H1 (cell line): ENCODE measurements at regions not wholly inside any gene's neighbourhood (a gene's known extent, or its start where the extent isn't known, plus 50 kb on each side); places are given as distances from the start of the nearest gene placed in this dataset.

Experiments
- CTCF ChIA-PET: fragments of 300-600 bp; sonication (Branson Sonifier 250); formaldehyde crosslinking; loops from one replicate; lab custom pipeline; 2021; ENCODE audit not compliant: partially characterized antibody; lab: Charles Lee
- POLR2A ChIA-PET: fragments of 300-600 bp; sonication (Branson Sonifier 250); formaldehyde crosslinking; loops from one replicate; lab custom pipeline; 2021; ENCODE audit warnings: inconsistent platforms; ENCODE audit not compliant: partially characterized antibody; lab: Charles Lee
- DNase-seq, 2 experiments: peaks; one replicate each; pipeline versions ENCODE4 v3.0.0 to v3.0.0-alpha.2; 2010 to 2022; ENCODE audit warnings: low spot score in 2 of 2, low read depth in 1 of 2, mixed read lengths in 1 of 2
- FAIRE-seq: peaks from 2 replicates; lab custom pipeline; 2011; peaks lifted over from hg19 to GRCh38; lab: Jason Lieb, UNC
- H2AFZ ChIP-seq: 2 replicates; pipeline ENCODE4 v1.8.1; 2012; ENCODE audit warnings: low read length, inconsistent platforms
- H2AK5ac ChIP-seq: 2 replicates; pipeline ENCODE4 v1.6.1; 2013; ENCODE audit warnings: low read depth, low read length
- H2BK120ac ChIP-seq: replicated peaks from 2 replicates; pipeline ENCODE3; 2013; ENCODE audit warnings: low read depth, low read length, inconsistent platforms
- H2BK12ac ChIP-seq: 2 replicates; pipeline ENCODE4 v1.6.1; 2013; ENCODE audit warnings: low read depth, low read length
- H2BK15ac ChIP-seq: 2 replicates; pipeline ENCODE4 v1.6.1; 2013; ENCODE audit warnings: low read length
- H2BK20ac ChIP-seq: 2 replicates; pipeline ENCODE4 v1.6.1; 2013; ENCODE audit warnings: low read length
- H2BK5ac ChIP-seq: 2 replicates; pipeline ENCODE4 v1.6.1; 2013; ENCODE audit warnings: low read depth, low read length
- H3K14ac ChIP-seq: 2 replicates; pipeline ENCODE4 v1.6.1; 2013; ENCODE audit warnings: inconsistent platforms; ENCODE audit not compliant: insufficient read length
- H3K18ac ChIP-seq: 2 replicates; pipeline ENCODE4 v1.6.1; 2013; ENCODE audit warnings: low read length; ENCODE audit errors: extremely low read depth
- H3K23ac ChIP-seq: 2 replicates; pipeline ENCODE4 v1.6.1; 2013; ENCODE audit warnings: inconsistent platforms; ENCODE audit not compliant: insufficient read length
- H3K23me2 ChIP-seq: 2 replicates; pipeline ENCODE4 v1.6.1; 2013; ENCODE audit warnings: low read depth, low read length
- H3K27ac ChIP-seq: 2 replicates; pipeline ENCODE4 v1.6.1; 2011; ENCODE audit warnings: low read depth, low read length, inconsistent platforms
- H3K27me3 ChIP-seq, 4 experiments: replicated peaks in 1 of 4; 1 replicate in 1 of 4; 2 replicates in 3 of 4; pipeline versions ENCODE4 v1.6.1 to v1.8.1; 2011 to 2013; ENCODE audit warnings: low read length in 3 of 4, mild to moderate bottlenecking in 3 of 4, inconsistent platforms in 2 of 4, mixed read lengths in 2 of 4, moderate library complexity in 1 of 4; ENCODE audit not compliant: control insufficient read depth in 3 of 4, insufficient read depth in 3 of 4; ENCODE audit errors: extremely low read depth in 1 of 4
- H3K36me3 ChIP-seq, 4 experiments: 2 replicates each; pipeline versions ENCODE4 v1.6.1 to v1.8.1; 2011 to 2013; ENCODE audit warnings: mild to moderate bottlenecking in 4 of 4, low read length in 3 of 4, moderate library complexity in 2 of 4, control low read depth in 1 of 4, inconsistent platforms in 1 of 4; ENCODE audit not compliant: insufficient read depth in 4 of 4, control insufficient read depth in 2 of 4
- H3K4ac ChIP-seq: replicated peaks from 2 replicates; pipeline ENCODE3; 2013; ENCODE audit warnings: low read length, low read depth, mixed read lengths, inconsistent platforms; ENCODE audit not compliant: insufficient read length
- H3K4me1 ChIP-seq, 4 experiments: replicated peaks in 1 of 4; 1 replicate in 1 of 4; 2 replicates in 3 of 4; pipeline versions ENCODE4 v1.6.1 to v1.8.1; 2011 to 2013; ENCODE audit warnings: low read length in 3 of 4, inconsistent platforms in 2 of 4, mixed read lengths in 1 of 4; ENCODE audit not compliant: insufficient read depth in 4 of 4, control insufficient read depth in 3 of 4
- H3K4me2 ChIP-seq, 2 experiments: 2 replicates each; pipeline versions ENCODE4 v1.6.1 to v1.8.1; 2011 to 2013; ENCODE audit warnings: low read depth in 2 of 2, low read length in 2 of 2, control low read depth in 1 of 2, inconsistent platforms in 1 of 2, mild to moderate bottlenecking in 1 of 2; ENCODE audit not compliant: insufficient read depth in 1 of 2
- H3K4me3 ChIP-seq, 4 experiments: fragments of 200-600, 300-600 bp in 1 of 4; sonication (generic), shearing (Covaris generic), sonication (Bioruptor Twin) in 1 of 4; 2 replicates each; pipeline versions ENCODE4 v1.5.1 to v1.8.1; 2011 to 2016; ENCODE audit warnings: low read length in 4 of 4, low read depth in 3 of 4, control low read depth in 2 of 4, inconsistent platforms in 2 of 4, mild to moderate bottlenecking in 2 of 4, mixed read lengths in 1 of 4, moderate library complexity in 1 of 4; ENCODE audit not compliant: insufficient read depth in 2 of 4; ENCODE audit errors: extremely low read depth in 1 of 4
- H3K56ac ChIP-seq: replicated peaks from 2 replicates; pipeline ENCODE3; 2013; ENCODE audit warnings: low read depth, mild to moderate bottlenecking, mixed read lengths, low read length, inconsistent platforms; ENCODE audit not compliant: insufficient read length
- H3K79me1 ChIP-seq: 2 replicates; pipeline ENCODE4 v1.6.1; 2013; ENCODE audit warnings: low read depth, low read length, control low read depth
- H3K79me2 ChIP-seq, 2 experiments: 2 replicates each; pipeline versions ENCODE4 v1.6.1 to v1.8.1; 2012 to 2013; ENCODE audit warnings: low read length in 2 of 2, mild to moderate bottlenecking in 2 of 2, inconsistent platforms in 1 of 2; ENCODE audit not compliant: insufficient read depth in 2 of 2, control insufficient read depth in 1 of 2
- H3K9ac ChIP-seq, 4 experiments: replicated peaks in 1 of 4; 1 replicate in 1 of 4; 2 replicates in 3 of 4; pipeline versions ENCODE4 v1.6.1 to v1.8.1; 2011 to 2013; ENCODE audit warnings: low read depth in 3 of 4, low read length in 3 of 4, control low read depth in 2 of 4, mild to moderate bottlenecking in 2 of 4, moderate library complexity in 2 of 4, inconsistent platforms in 1 of 4; ENCODE audit errors: extremely low read depth in 1 of 4
- H3K9me3 ChIP-seq, 2 experiments: 2 replicates each; pipeline versions ENCODE4 v1.6.1 to v1.8.1; 2012 to 2013; ENCODE audit warnings: mild to moderate bottlenecking in 2 of 2, moderate library complexity in 2 of 2, control low read depth in 1 of 2, inconsistent platforms in 1 of 2, low read depth in 1 of 2, low read length in 1 of 2, mixed read lengths in 1 of 2; ENCODE audit not compliant: insufficient read depth in 2 of 2
- H4K20me1 ChIP-seq, 2 experiments: replicated peaks in 1 of 2; 2 replicates each; pipeline versions ENCODE3 to v1.8.1; 2011 to 2013; ENCODE audit warnings: inconsistent platforms in 2 of 2, low read length in 2 of 2, mild to moderate bottlenecking in 1 of 2; ENCODE audit not compliant: insufficient read depth in 2 of 2, control insufficient read depth in 1 of 2
- H4K5ac ChIP-seq: 2 replicates; pipeline ENCODE4 v1.6.1; 2013; ENCODE audit warnings: low read length, low read depth, mixed read lengths, inconsistent platforms; ENCODE audit not compliant: insufficient read length
- H4K8ac ChIP-seq: 2 replicates; pipeline ENCODE4 v1.8.0; 2013; ENCODE audit warnings: mild to moderate bottlenecking, moderate library complexity, low read length, inconsistent platforms; ENCODE audit not compliant: insufficient read depth; ENCODE audit errors: extremely low read depth
- H4K91ac ChIP-seq: replicated peaks from 2 replicates; pipeline ENCODE3; 2013; ENCODE audit warnings: low read length, mixed read lengths, inconsistent platforms; ENCODE audit not compliant: insufficient read length
- CTCF ChIP-seq, 3 experiments: IDR thresholded peaks; 1 replicate in 2 of 3; 2 replicates in 1 of 3; pipeline versions ENCODE4 v1.5.1 to v1.6.1; 2011; ENCODE audit warnings: low read length in 3 of 3, mild to moderate bottlenecking in 3 of 3, inconsistent platforms in 2 of 3, low read depth in 1 of 3, moderate library complexity in 1 of 3; ENCODE audit not compliant: insufficient read depth in 1 of 3; ENCODE audit errors: control extremely low read depth in 1 of 3
- GABPA ChIP-seq: IDR thresholded peaks from 2 replicates; pipeline ENCODE4 v1.6.1; 2011; ENCODE audit warnings: mild to moderate bottlenecking, low read length, moderate library complexity, borderline replicate concordance; ENCODE audit not compliant: insufficient read depth
- NANOG ChIP-seq: IDR thresholded peaks from 2 replicates; pipeline ENCODE4 v1.6.1; 2011; ENCODE audit warnings: low read length, low read depth, mild to moderate bottlenecking, inconsistent platforms; ENCODE audit not compliant: insufficient read depth, poor library complexity, severe bottlenecking
- PHF8 ChIP-seq: fragments of 200-600 bp; sonication (generic); conservative IDR thresholded peaks from 2 replicates; pipeline ENCODE4 v1.7.1; 2012; ENCODE audit warnings: low read depth, mild to moderate bottlenecking, inconsistent platforms, low read length, moderate library complexity
- POU5F1 ChIP-seq: IDR thresholded peaks from 2 replicates; pipeline ENCODE4 v1.6.1; 2011; ENCODE audit warnings: low read depth, mild to moderate bottlenecking, low read length, moderate library complexity
- TCF12 ChIP-seq: IDR thresholded peaks from 2 replicates; pipeline ENCODE4 v1.6.1; 2011; ENCODE audit warnings: low read depth, mild to moderate bottlenecking, low read length
- WGBS, 2 experiments: shearing (Covaris generic) in 1 of 2; methylation state at CpG; one replicate each; pipeline versions ENCODE4 v1.1.6 to v1.1.7; 2013 to 2015; ENCODE audit warnings: low lambda C conversion rate in 2 of 2, mixed read lengths in 2 of 2, inconsistent platforms in 1 of 2, low coverage in 1 of 2, missing lambda C conversion rate in 1 of 2; ENCODE audit not compliant: insufficient replicate concordance in 2 of 2, insufficient coverage in 1 of 2, insufficient read length in 1 of 2; ENCODE audit errors: extremely low coverage in 1 of 2, missing lambda C conversion rate in 1 of 2; 5-methylcytosine and 5-hydroxymethylcytosine counted together

- 26% methylated on average over 6 of the region's 6 CpGs; no CpG with 5 or more reads in 1 of the 2 experiments for WGBS, 2 experiments
- H3K4me3 ChIP-seq, result peak overlapping the region in 1 of 4 experiments; percentile 7; a peak in 1 of 8 replicates
- H3K56ac ChIP-seq, result no peak overlapping the region
- H3K4ac ChIP-seq, result no peak overlapping the region
- peaks cover 0 to 6% (median 3%) of the 10 kb centered on the region in 4 experiments; a peak in 4 of 7 replicates for H3K27me3 ChIP-seq
- H3K14ac ChIP-seq, result no peak overlapping the region
- no peaks in the 10 kb centered on the region for H4K20me1 ChIP-seq
- no peak overlapping the region for H2BK12ac ChIP-seq
- H4K5ac ChIP-seq, result no peak overlapping the region
- H3K18ac ChIP-seq, result peak overlapping the region; percentile 22; the same call in 1 of the 2 replicates
- no peak overlapping the region for H2BK120ac ChIP-seq
- H3K23ac ChIP-seq, result no peak overlapping the region
- no peak for FAIRE-seq
- H3K23me2 ChIP-seq, result no peaks in the 10 kb centered on the region
- peaks cover 0 to 12% (median 6%) of the 10 kb centered on the region in 4 experiments for H3K4me1 ChIP-seq
- H2BK5ac ChIP-seq, result no peak overlapping the region
- no peak overlapping the region for H2AFZ ChIP-seq
- ChIA-PET CTCF (interaction anchor here (0.6 to 2.2 kb wide), 9 partner anchors 10 to 695 kb away, joined by 3 to 7 read pairs (median 4); no protein-coding TSS in a partner anchor), POLR2A (interaction anchor here (0.7 to 1.5 kb wide), 4 partner anchors 13 to 36 kb away, joined by 3 read pairs; no protein-coding TSS in a partner anchor)
- no peak overlapping the region for H3K9ac ChIP-seq
- H2BK15ac ChIP-seq, result no peak overlapping the region
- H3K4me2 ChIP-seq, result peak overlapping the region; percentile 12 to 36
- H2BK20ac ChIP-seq, result 0 out of 2 replicates have a peak overlapping the region, but pooled peaks have one; percentile 54
- no peaks in the 10 kb centered on the region for H3K79me2 ChIP-seq
- H4K8ac ChIP-seq, result no peak overlapping the region
- H3K27ac ChIP-seq, result no peak overlapping the region
- H2AK5ac ChIP-seq, result no peak overlapping the region
- no peaks in the 10 kb centered on the region for H3K79me1 ChIP-seq
- DNase-seq, result no peak
- H4K91ac ChIP-seq, result no peak overlapping the region
- H3K36me3 ChIP-seq, result no peaks in the 10 kb centered on the region
- H3K9me3 ChIP-seq, result no peaks in the 10 kb centered on the region
- TF ChIP-seq NANOG (peak; percentile 86), GABPA (no peak), PHF8 (no peak), CTCF (IDR thresholded peaks at IDR 0.05; ENCODE audit: control extremely low read depth in 1 of 3, insufficient read depth in 1 of 3, low read depth in 1 of 3, low read length in 3 of 3) (no peak), POU5F1 (no peak), TCF12 (peak; percentile 39; the same call in 1 of the 2 replicates)
Measured at GRCh38 chr11:114832532-114833125, 154.3 kb downstream of the NXPE2 start.
